OCI-LY3 (cell line): ENCODE measurements at regions not wholly inside any gene's neighbourhood (a gene's known extent, or its start where the extent isn't known, plus 50 kb on each side); places are given as distances from the start of the nearest gene placed in this dataset.

Experiments
- EZH2phosphoT487 ChIP-seq: fragments of 200-600 bp; shearing (Covaris generic); IDR thresholded peaks from 2 replicates; pipeline ENCODE4 v1.6.1; 2018; ENCODE audit warnings: antibody characterized with exemption, mixed run types, low read depth
- TF ChIP-seq, protein P1 (sequence below): fragments of 200-600, 300-600 bp; sonication (generic); IDR thresholded peaks from 2 replicates; pipeline ENCODE4 v1.5.1; 2014; ENCODE audit warnings: antibody characterized with exemption, low read length, low read depth

DNA sequence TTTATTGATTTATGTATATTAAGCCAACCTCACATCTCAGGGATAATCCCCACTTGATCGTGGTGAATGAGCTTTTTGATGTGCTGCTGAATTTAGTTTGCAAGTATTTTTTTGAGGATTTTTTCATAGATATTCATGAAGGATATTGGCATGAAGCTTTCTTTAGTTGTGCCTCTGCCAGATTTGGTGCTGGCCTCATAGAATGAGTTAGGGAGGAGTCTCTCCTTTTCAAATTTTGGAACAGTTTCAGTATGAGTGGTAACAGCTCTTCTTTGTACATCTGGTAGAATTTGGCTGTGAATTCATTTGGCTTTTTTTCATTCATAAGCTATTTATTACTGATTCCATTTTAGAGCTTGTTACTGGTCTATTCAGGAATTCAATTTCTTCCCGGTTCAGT is 197.2 kb upstream of the NDST4 start:
- TF ChIP-seq, protein P1, sequence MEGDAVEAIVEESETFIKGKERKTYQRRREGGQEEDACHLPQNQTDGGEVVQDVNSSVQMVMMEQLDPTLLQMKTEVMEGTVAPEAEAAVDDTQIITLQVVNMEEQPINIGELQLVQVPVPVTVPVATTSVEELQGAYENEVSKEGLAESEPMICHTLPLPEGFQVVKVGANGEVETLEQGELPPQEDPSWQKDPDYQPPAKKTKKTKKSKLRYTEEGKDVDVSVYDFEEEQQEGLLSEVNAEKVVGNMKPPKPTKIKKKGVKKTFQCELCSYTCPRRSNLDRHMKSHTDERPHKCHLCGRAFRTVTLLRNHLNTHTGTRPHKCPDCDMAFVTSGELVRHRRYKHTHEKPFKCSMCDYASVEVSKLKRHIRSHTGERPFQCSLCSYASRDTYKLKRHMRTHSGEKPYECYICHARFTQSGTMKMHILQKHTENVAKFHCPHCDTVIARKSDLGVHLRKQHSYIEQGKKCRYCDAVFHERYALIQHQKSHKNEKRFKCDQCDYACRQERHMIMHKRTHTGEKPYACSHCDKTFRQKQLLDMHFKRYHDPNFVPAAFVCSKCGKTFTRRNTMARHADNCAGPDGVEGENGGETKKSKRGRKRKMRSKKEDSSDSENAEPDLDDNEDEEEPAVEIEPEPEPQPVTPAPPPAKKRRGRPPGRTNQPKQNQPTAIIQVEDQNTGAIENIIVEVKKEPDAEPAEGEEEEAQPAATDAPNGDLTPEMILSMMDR, result no peak
- no peak for TF ChIP-seq EZH2phosphoT487
